BJ (cell line): ENCODE measurements at regions not wholly inside any gene's neighbourhood (a gene's known extent, or its start where the extent isn't known, plus 50 kb on each side); places are given as distances from the start of the nearest gene placed in this dataset.

Experiments used
- CTCF ChIA-PET: fragments of 350-600 bp; formaldehyde crosslinking; extraction: SDS; loops from one replicate; lab custom pipeline; 2021; ENCODE audit warnings: antibody characterized with exemption, inconsistent platforms; lab: Yijun Ruan, JAX
- POLR2A ChIA-PET: fragments of 300-600 bp; sonication (Branson Sonifier 250); formaldehyde crosslinking; extraction: SDS; loops from one replicate; lab custom pipeline; 2021; ENCODE audit warnings: antibody characterized with exemption; lab: Charles Lee
- DNase-seq: peaks from one replicate; pipeline ENCODE4 v3.0.0-alpha.2; 2011; ENCODE audit warnings: low read depth
- H3K27me3 ChIP-seq: 2 replicates; pipeline ENCODE4 v1.6.0; 2011; ENCODE audit warnings: low read length; ENCODE audit not compliant: control insufficient read depth, insufficient read depth
- H3K36me3 ChIP-seq: 2 replicates; pipeline ENCODE4 v1.5.1; 2011; ENCODE audit warnings: low read length; ENCODE audit not compliant: control insufficient read depth, insufficient read depth
- H3K4me3 ChIP-seq: 2 replicates; pipeline ENCODE4 v1.5.1; 2011; ENCODE audit warnings: low read depth, mild to moderate bottlenecking, control low read depth, low read length
- CTCF ChIP-seq: IDR thresholded peaks from 2 replicates; pipeline ENCODE4 v1.5.1; 2011; ENCODE audit warnings: low read depth, mild to moderate bottlenecking, control low read depth, inconsistent platforms, low read length, moderate library complexity; ENCODE audit not compliant: insufficient read depth

GRCh38 chr4:142952821-142953580, 106.9 kb upstream of the INPP4B start:
- no peak for DNase-seq
- POLR2A ChIA-PET: no interaction called here
- Histone ChIP-seq H3K36me3 (no peaks in the 10 kb centered on the region), H3K4me3 (no peak overlapping the region), H3K27me3 (no peaks in the 10 kb centered on the region)
- CTCF ChIA-PET: no interaction called here
- no peak for TF ChIP-seq CTCF

DNA sequence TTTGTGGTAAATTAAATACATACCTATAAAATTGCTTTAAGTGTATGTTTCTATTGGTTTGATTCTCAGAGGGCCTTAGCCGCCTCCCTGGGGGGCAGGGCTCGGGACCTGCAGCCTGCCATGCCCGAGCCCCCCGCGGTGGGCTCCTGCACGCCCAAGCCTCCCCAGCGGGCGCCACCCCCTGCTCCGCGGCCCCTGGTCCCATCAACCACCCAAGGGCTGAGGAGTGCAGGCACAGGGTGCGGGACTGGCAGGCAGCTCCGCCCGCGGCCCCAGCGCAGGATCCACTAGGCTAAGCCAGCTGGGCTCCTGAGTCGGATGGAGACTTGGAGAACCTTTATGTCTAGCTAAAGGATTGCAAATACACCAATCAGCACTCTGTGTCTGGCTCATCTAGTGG, 108.3 kb upstream of the INPP4B start:
- TF ChIP-seq CTCF: no peak
- Histone ChIP-seq H3K36me3 (no peaks in the 10 kb centered on the region), H3K27me3 (no peaks in the 10 kb centered on the region), H3K4me3 (no peak overlapping the region)
- POLR2A ChIA-PET: no interaction called here
- no peak for DNase-seq
- CTCF ChIA-PET: no interaction called here

- no peak for DNase-seq
- ChIA-PET CTCF (interaction anchor here (0.6 kb wide), 1 partner anchor 9 kb away, joined by 3 read pairs; no protein-coding TSS in a partner anchor), POLR2A (no interaction called here)
- no peak for TF ChIP-seq CTCF
- H3K36me3 ChIP-seq: no peaks in the 10 kb centered on the region
- no peaks in the 10 kb centered on the region for H3K27me3 ChIP-seq
- H3K4me3 ChIP-seq: no peak overlapping the region
Observed at GRCh38 chr4:142955501-142955900, 109.4 kb upstream of the INPP4B start.

- Histone ChIP-seq H3K27me3 (peaks cover 1% of the 10 kb centered on the region; the same call in 1 of the 2 replicates), H3K36me3 (no peaks in the 10 kb centered on the region), H3K4me3 (no peak overlapping the region)
- TF ChIP-seq CTCF: no peak
- no peak for DNase-seq
- CTCF ChIA-PET: no interaction called here
- POLR2A ChIA-PET: no interaction called here
Observed at GRCh38 chr4:142959173-142959572, 113.1 kb upstream of the INPP4B start.

GRCh38 chr4:142960126-142960525, 114.0 kb upstream of the INPP4B start:
- no peak for TF ChIP-seq CTCF
- H3K36me3 ChIP-seq: no peaks in the 10 kb centered on the region
- DNase-seq: no peak
- H3K27me3 ChIP-seq: peaks cover 1% of the 10 kb centered on the region; the same call in 1 of the 2 replicates
- no peak overlapping the region for H3K4me3 ChIP-seq
- ChIA-PET POLR2A (no interaction called here), CTCF (no interaction called here)
